Neural cell (in vitro differentiated cells): ENCODE measurements at regions not wholly inside any gene's neighbourhood (a gene's known extent, or its start where the extent isn't known, plus 50 kb on each side); places are given as distances from the start of the nearest gene placed in this dataset.

Source experiments
- H2AFZ ChIP-seq: fragments of 200-600, 300-800 bp; sonication (generic), shearing (Covaris generic); 2 replicates; pipeline ENCODE4 v1.6.0; 2014; ENCODE audit warnings: low read depth, mild to moderate bottlenecking, antibody characterized with exemption, low read length, moderate library complexity
- H3F3A ChIP-seq: fragments of 200-600 bp; shearing (Covaris generic); 2 replicates; pipeline ENCODE4 v1.6.1; 2016; ENCODE audit warnings: mild to moderate bottlenecking, moderate library complexity, mixed read lengths, antibody characterized with exemption, low read length; ENCODE audit not compliant: insufficient read depth, poor library complexity, severe bottlenecking
- H3K27ac ChIP-seq: fragments of 200-600, 300-800 bp; sonication (generic), shearing (Covaris generic); 2 replicates; pipeline ENCODE4 v1.5.1; 2014; ENCODE audit warnings: mild to moderate bottlenecking, low read length, moderate library complexity
- H3K27me3 ChIP-seq: fragments of 300-800, 200-600 bp; sonication (generic), shearing (Covaris generic); 2 replicates; pipeline ENCODE4 v1.6.0; 2014; ENCODE audit warnings: mild to moderate bottlenecking, low read depth, low read length, moderate library complexity; ENCODE audit not compliant: insufficient read depth
- H3K36me3 ChIP-seq: fragments of 300-800, 200-600 bp; sonication (generic), shearing (Covaris generic); 2 replicates; pipeline ENCODE4 v1.5.1; 2014; ENCODE audit warnings: mild to moderate bottlenecking, antibody characterized with exemption, low read length, moderate library complexity; ENCODE audit not compliant: insufficient read depth
- H3K4me2 ChIP-seq: fragments of 300-800, 200-600 bp; sonication (generic), shearing (Covaris generic); 2 replicates; pipeline ENCODE4 v1.6.0; 2014; ENCODE audit warnings: mild to moderate bottlenecking, low read length
- H3K4me3 ChIP-seq: fragments of 300-800, 200-600 bp; sonication (generic), shearing (Covaris generic); 2 replicates; pipeline ENCODE4 v1.5.1; 2014; ENCODE audit warnings: mild to moderate bottlenecking, low read length, moderate library complexity
- H3K79me2 ChIP-seq: fragments of 200-600 bp; shearing (Covaris generic); replicated peaks from 2 replicates; pipeline ENCODE4 v1.6.0; 2014; ENCODE audit warnings: mild to moderate bottlenecking, low read length, moderate library complexity; ENCODE audit not compliant: insufficient read depth
- H3K9ac ChIP-seq: fragments of 300-800, 200-600 bp; sonication (generic), shearing (Covaris generic); 2 replicates; pipeline ENCODE4 v1.6.1; 2016; ENCODE audit warnings: mild to moderate bottlenecking, low read length, mixed read lengths
- H3K9me2 ChIP-seq: fragments of 200-600 bp; shearing (Covaris generic); 2 replicates; pipeline ENCODE4 v1.6.1; 2016; ENCODE audit warnings: mild to moderate bottlenecking, low read length, mixed read lengths; ENCODE audit not compliant: insufficient read depth
- H3K9me3 ChIP-seq: fragments of 200-600, 300-800 bp; sonication (generic), shearing (Covaris generic); 2 replicates; pipeline ENCODE4 v1.6.1; 2016; ENCODE audit warnings: mild to moderate bottlenecking, mixed run types, low read length, moderate library complexity, mixed read lengths
- H4K20me1 ChIP-seq: fragments of 200-600 bp; shearing (Covaris generic); 2 replicates; pipeline ENCODE4 v1.6.1; 2016; ENCODE audit warnings: mild to moderate bottlenecking, mixed run types; ENCODE audit not compliant: insufficient read depth
- EP300 ChIP-seq: fragments of 450-650 bp; conservative IDR thresholded peaks from 2 replicates; pipeline ENCODE4 v1.6.1; 2014; ENCODE audit warnings: antibody characterized with exemption, mild to moderate bottlenecking, moderate library complexity; ENCODE audit not compliant: poor library complexity, severe bottlenecking
- EZH2 ChIP-seq: fragments of 200-600, 300-800 bp; shearing (Covaris generic), sonication (generic); IDR thresholded peaks from 2 replicates; pipeline ENCODE4 v1.6.1; 2014; ENCODE audit warnings: antibody characterized with exemption, low read length, borderline replicate concordance, mild to moderate bottlenecking; ENCODE audit not compliant: insufficient read depth, poor library complexity, severe bottlenecking
- MXI1 ChIP-seq: fragments of 450-650 bp; conservative IDR thresholded peaks from 2 replicates; pipeline ENCODE4 v1.6.1; 2014; ENCODE audit warnings: antibody characterized with exemption, mild to moderate bottlenecking; ENCODE audit not compliant: poor library complexity, severe bottlenecking
- POLR2AphosphoS5 ChIP-seq: IDR thresholded peaks from 2 replicates; pipeline ENCODE4 v1.6.1; 2012
- RAD21 ChIP-seq: fragments of 450-650 bp; conservative IDR thresholded peaks from 2 replicates; pipeline ENCODE4 v1.6.1; 2014; ENCODE audit warnings: antibody characterized with exemption, mild to moderate bottlenecking, moderate library complexity
- SMC3 ChIP-seq: fragments of 450-650 bp; conservative IDR thresholded peaks from 2 replicates; pipeline ENCODE4 v1.6.1; 2014; ENCODE audit warnings: antibody characterized with exemption, mild to moderate bottlenecking, moderate library complexity; ENCODE audit not compliant: poor library complexity
- TAF1 ChIP-seq: IDR thresholded peaks from 2 replicates; pipeline ENCODE4 v1.6.1; 2012; ENCODE audit warnings: low read depth
- TF ChIP-seq, protein P1 (sequence below): IDR thresholded peaks from 2 replicates; pipeline ENCODE4 v1.6.1; 2012; ENCODE audit warnings: borderline replicate concordance
- TF ChIP-seq, protein P2 (sequence below): fragments of 450-650 bp; IDR thresholded peaks from 2 replicates; pipeline ENCODE4 v1.5.1; 2014; ENCODE audit warnings: antibody characterized with exemption, mild to moderate bottlenecking, moderate library complexity; ENCODE audit not compliant: poor library complexity, severe bottlenecking

DNA sequence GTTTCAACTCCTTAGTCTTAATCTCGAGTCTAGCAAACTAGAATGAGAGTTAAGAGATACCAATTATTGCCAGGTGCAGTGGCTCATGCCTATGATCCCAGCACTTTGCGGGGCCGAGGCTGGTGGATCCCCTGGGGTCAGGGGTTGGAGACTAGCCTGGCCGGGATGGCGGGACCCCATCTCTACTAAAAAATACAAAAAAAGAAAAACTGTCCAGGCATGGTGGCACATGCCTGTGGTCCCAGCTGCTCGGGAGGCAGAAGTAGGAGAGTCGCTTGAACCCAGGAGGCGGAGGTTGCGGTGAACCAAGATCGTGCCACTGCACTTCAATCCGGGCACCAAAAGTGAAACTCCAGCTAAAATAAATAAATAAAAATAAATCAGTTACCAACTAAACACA lies 1119.5 kb upstream of the ATXN8OS start:
- H3K4me3 ChIP-seq: no peak overlapping the region
- no peaks in the 10 kb centered on the region for H3K36me3 ChIP-seq
- no peak overlapping the region for H3K4me2 ChIP-seq
- H3F3A ChIP-seq: no peaks in the 10 kb centered on the region
- H3K27me3 ChIP-seq: no peaks in the 10 kb centered on the region
- no peak overlapping the region for H2AFZ ChIP-seq
- no peaks in the 10 kb centered on the region for H3K79me2 ChIP-seq
- no peak overlapping the region for H3K9ac ChIP-seq
- no peak overlapping the region for H3K27ac ChIP-seq
- no peaks in the 10 kb centered on the region for H4K20me1 ChIP-seq
- no peaks in the 10 kb centered on the region for H3K9me2 ChIP-seq
- no peaks in the 10 kb centered on the region for H3K9me3 ChIP-seq
- TF ChIP-seq EZH2: no peak
- TF ChIP-seq POLR2AphosphoS5: no peak
- TF ChIP-seq, protein P1, sequence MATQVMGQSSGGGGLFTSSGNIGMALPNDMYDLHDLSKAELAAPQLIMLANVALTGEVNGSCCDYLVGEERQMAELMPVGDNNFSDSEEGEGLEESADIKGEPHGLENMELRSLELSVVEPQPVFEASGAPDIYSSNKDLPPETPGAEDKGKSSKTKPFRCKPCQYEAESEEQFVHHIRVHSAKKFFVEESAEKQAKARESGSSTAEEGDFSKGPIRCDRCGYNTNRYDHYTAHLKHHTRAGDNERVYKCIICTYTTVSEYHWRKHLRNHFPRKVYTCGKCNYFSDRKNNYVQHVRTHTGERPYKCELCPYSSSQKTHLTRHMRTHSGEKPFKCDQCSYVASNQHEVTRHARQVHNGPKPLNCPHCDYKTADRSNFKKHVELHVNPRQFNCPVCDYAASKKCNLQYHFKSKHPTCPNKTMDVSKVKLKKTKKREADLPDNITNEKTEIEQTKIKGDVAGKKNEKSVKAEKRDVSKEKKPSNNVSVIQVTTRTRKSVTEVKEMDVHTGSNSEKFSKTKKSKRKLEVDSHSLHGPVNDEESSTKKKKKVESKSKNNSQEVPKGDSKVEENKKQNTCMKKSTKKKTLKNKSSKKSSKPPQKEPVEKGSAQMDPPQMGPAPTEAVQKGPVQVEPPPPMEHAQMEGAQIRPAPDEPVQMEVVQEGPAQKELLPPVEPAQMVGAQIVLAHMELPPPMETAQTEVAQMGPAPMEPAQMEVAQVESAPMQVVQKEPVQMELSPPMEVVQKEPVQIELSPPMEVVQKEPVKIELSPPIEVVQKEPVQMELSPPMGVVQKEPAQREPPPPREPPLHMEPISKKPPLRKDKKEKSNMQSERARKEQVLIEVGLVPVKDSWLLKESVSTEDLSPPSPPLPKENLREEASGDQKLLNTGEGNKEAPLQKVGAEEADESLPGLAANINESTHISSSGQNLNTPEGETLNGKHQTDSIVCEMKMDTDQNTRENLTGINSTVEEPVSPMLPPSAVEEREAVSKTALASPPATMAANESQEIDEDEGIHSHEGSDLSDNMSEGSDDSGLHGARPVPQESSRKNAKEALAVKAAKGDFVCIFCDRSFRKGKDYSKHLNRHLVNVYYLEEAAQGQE: no peak

DNA sequence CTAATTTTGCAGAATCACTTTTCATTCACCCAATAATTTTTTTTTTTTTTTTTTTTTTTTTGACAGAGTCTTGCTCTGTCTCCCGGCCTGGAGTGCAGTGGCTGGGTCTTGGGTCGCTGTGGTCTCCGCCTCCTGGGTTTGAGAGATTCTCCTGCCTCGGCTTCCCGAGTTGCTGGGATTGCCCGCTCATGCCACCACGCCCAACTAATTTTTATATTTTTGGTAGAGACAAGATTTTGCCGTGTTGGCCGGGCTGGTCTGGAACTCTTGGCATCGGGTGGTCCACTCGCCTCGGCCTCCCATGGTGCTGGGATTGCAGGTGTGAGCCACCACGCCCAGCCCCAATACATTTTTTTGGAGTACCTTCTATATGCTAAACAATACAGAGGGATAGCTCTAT lies 1120.0 kb upstream of the ATXN8OS start:
- Histone ChIP-seq H3K9ac (no peak overlapping the region), H3K36me3 (no peaks in the 10 kb centered on the region), H3K79me2 (no peaks in the 10 kb centered on the region), H3K9me3 (no peaks in the 10 kb centered on the region), H3K4me3 (no peak overlapping the region), H4K20me1 (no peaks in the 10 kb centered on the region), H3K27me3 (no peaks in the 10 kb centered on the region), H3K27ac (no peak overlapping the region), H2AFZ (no peak overlapping the region), H3K4me2 (no peak overlapping the region), H3K9me2 (no peaks in the 10 kb centered on the region), H3F3A (no peaks in the 10 kb centered on the region)
- TF ChIP-seq SMC3: no peak
- no peak for TF ChIP-seq RAD21
- TF ChIP-seq, protein P1: no peak
- no peak for TF ChIP-seq EZH2
- TF ChIP-seq EP300: no peak
- TF ChIP-seq MXI1: no peak
- TF ChIP-seq TAF1: no peak
- TF ChIP-seq POLR2AphosphoS5: no peak
- TF ChIP-seq, protein P2, sequence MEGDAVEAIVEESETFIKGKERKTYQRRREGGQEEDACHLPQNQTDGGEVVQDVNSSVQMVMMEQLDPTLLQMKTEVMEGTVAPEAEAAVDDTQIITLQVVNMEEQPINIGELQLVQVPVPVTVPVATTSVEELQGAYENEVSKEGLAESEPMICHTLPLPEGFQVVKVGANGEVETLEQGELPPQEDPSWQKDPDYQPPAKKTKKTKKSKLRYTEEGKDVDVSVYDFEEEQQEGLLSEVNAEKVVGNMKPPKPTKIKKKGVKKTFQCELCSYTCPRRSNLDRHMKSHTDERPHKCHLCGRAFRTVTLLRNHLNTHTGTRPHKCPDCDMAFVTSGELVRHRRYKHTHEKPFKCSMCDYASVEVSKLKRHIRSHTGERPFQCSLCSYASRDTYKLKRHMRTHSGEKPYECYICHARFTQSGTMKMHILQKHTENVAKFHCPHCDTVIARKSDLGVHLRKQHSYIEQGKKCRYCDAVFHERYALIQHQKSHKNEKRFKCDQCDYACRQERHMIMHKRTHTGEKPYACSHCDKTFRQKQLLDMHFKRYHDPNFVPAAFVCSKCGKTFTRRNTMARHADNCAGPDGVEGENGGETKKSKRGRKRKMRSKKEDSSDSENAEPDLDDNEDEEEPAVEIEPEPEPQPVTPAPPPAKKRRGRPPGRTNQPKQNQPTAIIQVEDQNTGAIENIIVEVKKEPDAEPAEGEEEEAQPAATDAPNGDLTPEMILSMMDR: no peak
